ENCODE measurements at regions not wholly inside any gene's neighbourhood (a gene's known extent, or its start where the extent isn't known, plus 50 kb on each side); places are given as distances from the start of the nearest gene placed in this dataset.

DNA sequence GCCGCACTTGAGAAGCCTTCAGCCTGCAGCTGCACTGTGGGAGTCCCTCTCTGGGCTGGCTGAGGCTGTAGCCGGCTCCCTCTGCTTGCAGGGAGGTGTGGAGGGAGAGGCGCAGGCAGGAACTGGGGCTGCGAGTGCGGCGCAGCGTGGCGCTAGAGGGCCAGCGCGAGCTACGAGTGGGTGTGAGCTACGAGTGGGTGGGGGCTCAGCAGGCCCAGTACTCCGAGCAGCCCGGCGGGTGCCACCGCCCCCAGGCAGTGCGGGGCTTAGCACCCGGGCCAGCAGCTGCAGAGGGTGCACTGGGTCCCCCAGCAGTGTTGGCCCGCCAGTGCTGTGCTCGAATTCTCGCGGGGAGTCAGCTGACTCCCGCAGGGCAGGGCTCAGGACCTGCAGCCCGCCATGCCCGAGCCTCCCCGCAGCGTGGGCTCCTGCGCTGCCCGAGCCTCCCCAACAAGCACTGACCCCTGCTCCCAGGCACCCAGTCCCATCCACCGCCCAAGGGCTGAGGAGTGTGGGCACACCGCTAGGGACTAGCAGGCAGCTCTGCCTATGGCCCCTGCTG lies 1620.1 kb downstream of the BRINP3 start:
- no peak for DNase-seq (ENCODE audit: low read depth)
- no peak for TF ChIP-seq CTCF (conservative IDR thresholded peaks at IDR 0.05; ENCODE audit: low read depth, low read length)
- H3K4me3 ChIP-seq (ENCODE audit: low read length) = no peak overlapping the region

- no peak for TF ChIP-seq CTCF (conservative IDR thresholded peaks at IDR 0.05; ENCODE audit: low read depth, low read length)
These were observed 1610.0 kb downstream of the BRINP3 start for GRCh38 chr1:188867614-188868013.

GRCh38 chr1:188871164-188871563 lies 1606.5 kb downstream of the BRINP3 start:
- DNase-seq (ENCODE audit: low read depth) = no peak
- no peak overlapping the region for H3K4me3 ChIP-seq (ENCODE audit: low read length)
- TF ChIP-seq CTCF (conservative IDR thresholded peaks at IDR 0.05; ENCODE audit: low read depth, low read length) = no peak

More at GRCh38 chr1:188867614-188868013, 1610.0 kb downstream of the BRINP3 start:
- no peak for DNase-seq (ENCODE audit: low read depth)
- no peak overlapping the region for H3K4me3 ChIP-seq (ENCODE audit: low read length)

DNA sequence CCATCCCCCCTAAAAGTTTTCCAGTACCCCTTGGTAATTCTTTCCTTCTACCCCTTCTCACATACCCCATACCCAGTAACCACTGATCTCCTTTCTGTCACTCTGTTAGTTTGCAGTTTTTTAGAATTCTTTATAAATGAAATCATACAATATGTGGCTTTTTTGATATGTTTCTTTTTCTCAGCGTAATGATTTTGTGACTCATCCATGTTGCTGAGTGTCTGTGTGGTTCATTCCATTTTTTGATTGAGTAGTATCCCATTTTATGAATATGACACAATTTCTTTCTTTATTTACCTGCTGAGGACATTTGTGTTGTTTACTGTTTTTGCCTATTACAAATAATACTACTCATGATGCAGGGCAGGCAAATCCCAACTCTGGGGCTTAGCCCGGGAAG lies 1605.3 kb downstream of the BRINP3 start:
- no peak for TF ChIP-seq CTCF (conservative IDR thresholded peaks at IDR 0.05; ENCODE audit: low read depth, low read length)

DNA sequence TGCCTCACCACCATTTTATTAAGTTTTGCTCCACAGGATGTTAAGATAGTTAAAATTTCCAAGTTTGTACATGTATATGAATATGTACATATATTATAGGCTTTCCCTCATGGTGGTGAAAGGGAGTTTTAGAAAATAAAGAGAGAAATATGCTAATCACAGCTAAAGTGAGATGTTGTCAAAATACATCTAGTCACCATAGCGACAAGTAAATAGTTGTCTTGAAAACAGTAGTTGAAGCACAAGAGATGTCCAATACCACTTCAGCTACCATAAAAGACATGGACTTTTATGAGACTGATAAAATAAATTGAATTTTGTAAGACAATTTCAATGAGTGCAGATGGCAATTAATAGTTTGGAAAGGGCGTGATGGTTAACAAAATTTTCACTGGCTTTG lies 1600.0 kb downstream of the BRINP3 start:
- H3K4me3 ChIP-seq (ENCODE audit: low read length) = no peak overlapping the region
- DNase-seq (ENCODE audit: low read depth) = no peak
- TF ChIP-seq CTCF (conservative IDR thresholded peaks at IDR 0.05; ENCODE audit: low read depth, low read length) = no peak

More for the DNA sequence above, 1605.3 kb downstream of the BRINP3 start:
- DNase-seq (ENCODE audit: low read depth) = no peak
- no peak overlapping the region for H3K4me3 ChIP-seq (ENCODE audit: low read length)

GRCh38 chr1:188888386-188888785 lies 1589.3 kb downstream of the BRINP3 start:
- DNase-seq (ENCODE audit: low read depth) = no peak
- no peak for TF ChIP-seq CTCF (conservative IDR thresholded peaks at IDR 0.05; ENCODE audit: low read depth, low read length)
- H3K4me3 ChIP-seq (ENCODE audit: low read length) = no peak overlapping the region

DNA sequence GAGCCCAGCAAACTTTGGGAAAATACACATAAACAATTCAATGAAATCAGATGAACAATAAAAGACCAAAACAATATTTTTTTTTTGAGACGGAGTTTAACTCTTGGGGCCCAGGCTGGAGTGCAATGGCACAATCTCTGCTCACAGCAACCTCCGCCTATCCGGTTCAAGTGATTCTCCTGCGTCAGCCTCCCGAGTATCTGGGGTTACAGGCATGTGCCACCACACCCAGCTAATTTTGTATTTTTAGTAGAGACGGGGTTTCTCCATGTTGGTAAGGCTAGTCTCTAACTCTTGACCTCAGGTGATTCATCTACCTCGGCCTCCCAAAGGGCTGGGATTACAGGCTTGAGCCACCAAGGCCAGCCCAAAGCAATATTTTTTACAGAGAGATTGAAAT lies 1588.5 kb downstream of the BRINP3 start:
- TF ChIP-seq CTCF (conservative IDR thresholded peaks at IDR 0.05; ENCODE audit: low read depth, low read length) = no peak

More for the DNA sequence above, 1588.5 kb downstream of the BRINP3 start:
- no peak for DNase-seq (ENCODE audit: low read depth)
- no peak overlapping the region for H3K4me3 ChIP-seq (ENCODE audit: low read length)

Data from retinal pigment epithelial cell (primary cell).